C4-2B (cell line): ENCODE measurements at regions not wholly inside any gene's neighbourhood (a gene's known extent, or its start where the extent isn't known, plus 50 kb on each side); places are given as distances from the start of the nearest gene placed in this dataset.

Experiments used
- H3K27ac ChIP-seq: fragments of 450-650 bp; 2 replicates; pipeline ENCODE4 v1.5.1; 2017
- ZFX ChIP-seq: fragments of 450-650 bp; IDR thresholded peaks from 2 replicates; pipeline ENCODE4 v1.6.1; 2017
- TF ChIP-seq, protein P1 (sequence below): fragments of 450-650 bp; conservative IDR thresholded peaks from 2 replicates; pipeline ENCODE4 v1.5.1; 2017; ENCODE audit warnings: mild to moderate bottlenecking

DNA sequence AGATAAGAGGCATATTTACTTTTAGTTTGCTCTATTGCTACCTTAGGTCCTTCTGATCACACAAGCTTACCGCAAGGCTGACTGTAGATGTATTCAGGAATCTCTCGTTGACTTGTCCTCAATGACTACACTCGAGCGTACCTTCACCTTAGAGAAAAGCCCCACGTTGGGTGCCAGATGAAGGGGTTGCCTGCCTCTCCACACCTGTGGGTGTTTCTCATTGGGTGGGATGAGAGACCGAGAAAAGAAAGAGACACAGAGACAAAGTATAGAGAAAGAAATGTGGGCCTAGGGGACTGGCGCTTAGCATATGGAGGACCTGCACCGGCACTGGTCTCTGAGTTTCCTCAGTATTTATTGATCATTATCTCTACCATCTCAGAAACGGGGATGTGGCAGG, 51.8 kb downstream of the ASCL4 start:
- TF ChIP-seq, protein P1, sequence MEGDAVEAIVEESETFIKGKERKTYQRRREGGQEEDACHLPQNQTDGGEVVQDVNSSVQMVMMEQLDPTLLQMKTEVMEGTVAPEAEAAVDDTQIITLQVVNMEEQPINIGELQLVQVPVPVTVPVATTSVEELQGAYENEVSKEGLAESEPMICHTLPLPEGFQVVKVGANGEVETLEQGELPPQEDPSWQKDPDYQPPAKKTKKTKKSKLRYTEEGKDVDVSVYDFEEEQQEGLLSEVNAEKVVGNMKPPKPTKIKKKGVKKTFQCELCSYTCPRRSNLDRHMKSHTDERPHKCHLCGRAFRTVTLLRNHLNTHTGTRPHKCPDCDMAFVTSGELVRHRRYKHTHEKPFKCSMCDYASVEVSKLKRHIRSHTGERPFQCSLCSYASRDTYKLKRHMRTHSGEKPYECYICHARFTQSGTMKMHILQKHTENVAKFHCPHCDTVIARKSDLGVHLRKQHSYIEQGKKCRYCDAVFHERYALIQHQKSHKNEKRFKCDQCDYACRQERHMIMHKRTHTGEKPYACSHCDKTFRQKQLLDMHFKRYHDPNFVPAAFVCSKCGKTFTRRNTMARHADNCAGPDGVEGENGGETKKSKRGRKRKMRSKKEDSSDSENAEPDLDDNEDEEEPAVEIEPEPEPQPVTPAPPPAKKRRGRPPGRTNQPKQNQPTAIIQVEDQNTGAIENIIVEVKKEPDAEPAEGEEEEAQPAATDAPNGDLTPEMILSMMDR: no peak
- no peak for TF ChIP-seq ZFX
- no peak overlapping the region for H3K27ac ChIP-seq

- TF ChIP-seq, protein P1: no peak
- no peak for TF ChIP-seq ZFX
- no peak overlapping the region for H3K27ac ChIP-seq
Measured at GRCh38 chr12:107829271-107829670, 54.8 kb downstream of the ASCL4 start.

GRCh38 chr12:107832441-107832840, 57.9 kb downstream of the ASCL4 start:
- TF ChIP-seq, protein P1: no peak
- no peak for TF ChIP-seq ZFX
- H3K27ac ChIP-seq: no peak overlapping the region

DNA sequence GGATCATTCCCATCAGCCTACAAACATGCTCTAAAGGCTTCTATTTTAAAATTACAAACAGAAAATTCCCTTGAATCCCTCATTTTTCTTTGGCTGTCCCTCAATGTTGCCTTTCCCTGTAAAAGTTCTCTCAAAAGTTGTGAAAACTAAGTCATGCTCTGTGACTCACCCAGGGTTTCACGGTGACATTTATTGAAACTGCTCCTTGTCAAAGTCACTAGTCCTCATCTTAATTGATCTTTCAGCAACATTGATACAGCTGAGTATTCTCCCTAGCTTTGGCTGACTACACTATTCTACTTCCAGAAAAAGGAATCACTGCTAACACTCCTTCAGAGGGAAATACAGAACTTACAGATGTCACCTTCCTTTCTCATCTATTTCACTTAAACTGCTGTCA, 65.7 kb downstream of the ASCL4 start:
- TF ChIP-seq, protein P1: no peak
- no peak for TF ChIP-seq ZFX
- H3K27ac ChIP-seq: no peak overlapping the region

DNA sequence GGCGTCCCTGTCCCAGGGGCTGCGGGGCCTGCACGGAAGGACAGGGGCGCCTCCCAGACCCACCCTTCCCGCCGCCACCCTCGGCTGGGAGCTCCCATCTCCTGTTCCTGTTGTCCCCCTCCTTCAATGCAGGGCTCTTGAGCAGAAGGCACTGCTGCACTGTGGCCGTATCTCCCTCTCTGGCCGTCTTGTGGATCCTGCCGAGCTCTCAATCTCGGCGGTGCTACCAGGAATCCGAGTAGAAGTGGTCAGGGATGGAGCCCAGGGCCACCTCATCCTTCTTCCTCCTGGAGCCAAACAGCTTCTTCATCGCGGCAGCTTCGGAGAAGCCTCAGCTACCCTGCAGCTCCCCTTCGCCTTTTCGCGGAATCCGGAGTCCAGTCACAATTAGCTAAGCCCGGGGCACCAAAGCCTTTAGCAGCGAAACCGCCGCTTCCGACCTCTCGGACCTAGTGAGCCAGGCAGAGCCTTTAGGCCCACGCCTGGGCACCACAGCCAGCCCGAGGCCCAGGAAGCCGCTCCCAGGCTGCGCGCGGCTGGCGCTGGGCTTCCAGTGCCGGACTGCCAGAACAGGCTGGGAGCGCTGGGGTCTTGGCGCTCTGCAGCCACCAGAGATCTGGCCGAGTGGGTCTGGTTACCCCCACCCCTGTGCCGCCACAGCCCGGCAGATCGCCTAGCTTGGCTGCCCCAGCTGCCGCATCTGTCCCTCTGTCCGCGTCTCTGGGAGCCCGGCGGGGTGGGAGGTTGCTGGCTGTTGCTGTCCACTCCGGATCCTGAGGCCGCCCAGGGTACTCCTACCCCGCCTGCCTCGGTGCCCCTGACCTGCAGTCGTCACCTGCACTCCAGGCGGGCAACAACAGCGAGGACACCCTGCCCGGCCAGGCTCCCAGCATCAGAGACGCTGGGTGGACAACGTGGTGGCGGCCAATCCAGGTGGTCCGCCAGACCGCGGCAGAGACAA, 69.1 kb downstream of the ASCL4 start:
- TF ChIP-seq, protein P1: no peak
- no peak for TF ChIP-seq ZFX
- H3K27ac ChIP-seq: no peak overlapping the region

DNA sequence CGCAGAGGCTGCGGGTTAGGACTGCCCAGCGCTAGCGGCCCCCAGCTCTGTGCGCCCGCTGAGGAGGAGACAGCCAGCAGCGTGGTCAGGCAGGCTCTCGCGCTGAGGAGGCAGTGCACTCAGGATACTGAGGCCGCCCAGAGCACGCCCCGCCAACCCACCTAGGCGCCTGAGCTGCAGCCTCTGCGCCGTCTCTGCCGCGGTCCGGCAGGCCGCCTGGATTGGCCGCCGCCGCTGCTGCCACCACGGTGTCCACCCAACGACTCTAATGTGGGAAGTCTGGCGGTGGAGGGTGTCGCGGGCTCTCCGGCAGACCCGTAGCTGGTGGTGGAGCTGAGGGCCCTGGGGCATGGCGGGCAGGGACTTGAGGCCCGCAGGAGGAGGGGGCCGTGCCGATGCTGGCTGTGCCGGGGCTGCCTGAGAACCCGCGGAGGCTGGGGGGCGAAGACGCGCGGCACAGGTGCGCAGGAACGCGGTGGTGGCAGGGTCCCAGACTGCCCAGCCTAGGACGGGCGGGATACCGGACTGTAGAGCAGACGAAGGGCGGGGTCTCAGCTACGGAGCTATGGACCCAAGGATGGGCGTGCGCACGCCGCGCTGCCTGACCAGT, 69.9 kb downstream of the ASCL4 start:
- H3K27ac ChIP-seq: no peak overlapping the region
- no peak for TF ChIP-seq ZFX
- TF ChIP-seq, protein P1: no peak

- TF ChIP-seq, protein P1: no peak
- TF ChIP-seq ZFX: no peak
Measured at GRCh38 chr12:107845226-107845979, 70.9 kb downstream of the ASCL4 start.

More at GRCh38 chr12:107845226-107845979, 70.9 kb downstream of the ASCL4 start:
- H3K27ac ChIP-seq: no peak overlapping the region
